ENCODE measurements at regions not wholly inside any gene's neighbourhood (a gene's known extent, or its start where the extent isn't known, plus 50 kb on each side); places are given as distances from the start of the nearest gene placed in this dataset.
"Not testable (repeated sequence)": the region's sequence is repeated elsewhere in the genome, so short reads cannot be mapped to it uniquely, and the experiment has no call there.

- no peaks in the 10 kb centered on the region for H3K9me3 ChIP-seq
- no peak for TF ChIP-seq CTCF (IDR thresholded peaks at IDR 0.05)
- H3K4me1 ChIP-seq, result no peaks in the 10 kb centered on the region
- DNase-seq (ENCODE audit: low spot score in 2 of 2), result no peak
- no peak overlapping the region for H3K27ac ChIP-seq
- no peak overlapping the region for H3K4me3 ChIP-seq
- no peaks in the 10 kb centered on the region for H3K36me3 ChIP-seq
- H3K27me3 ChIP-seq, result no peaks in the 10 kb centered on the region
- intact Hi-C loops (cut with DNase I), result no loop called here
Observed at GRCh38 chr7:116364469-116364868, 135.1 kb upstream of the CAV2 start.

- Histone ChIP-seq H3K27ac (no peak overlapping the region), H3K36me3 (no peaks in the 10 kb centered on the region), H3K4me3 (no peak overlapping the region), H3K4me1 (no peaks in the 10 kb centered on the region), H3K9me3 (no peaks in the 10 kb centered on the region), H3K27me3 (no peaks in the 10 kb centered on the region)
- intact Hi-C loops (cut with DNase I), result no loop called here
- no peak for TF ChIP-seq CTCF (IDR thresholded peaks at IDR 0.05)
- DNase-seq (ENCODE audit: low spot score in 2 of 2), result no peak
Observed at GRCh38 chr7:116365797-116366196, 133.7 kb upstream of the CAV2 start.

- intact Hi-C loops (cut with DNase I), result no loop called here
- TF ChIP-seq CTCF (IDR thresholded peaks at IDR 0.05), result no peak
- no peaks in the 10 kb centered on the region for H3K9me3 ChIP-seq
- H3K4me1 ChIP-seq, result no peaks in the 10 kb centered on the region
- H3K27ac ChIP-seq, result no peak overlapping the region
- no peak overlapping the region for H3K4me3 ChIP-seq
- H3K27me3 ChIP-seq, result no peaks in the 10 kb centered on the region
- no peaks in the 10 kb centered on the region for H3K36me3 ChIP-seq
- no peak for DNase-seq (ENCODE audit: low spot score in 2 of 2)
Observed at GRCh38 chr7:116367171-116367813, 132.2 kb upstream of the CAV2 start.

GRCh38 chr7:116368965-116369364 is 130.6 kb upstream of the CAV2 start:
- no peak for DNase-seq (ENCODE audit: low spot score in 2 of 2)
- Histone ChIP-seq H3K4me3 (no peak overlapping the region), H3K36me3 (no peaks in the 10 kb centered on the region), H3K4me1 (no peaks in the 10 kb centered on the region), H3K27ac (no peak overlapping the region), H3K27me3 (no peaks in the 10 kb centered on the region), H3K9me3 (no peaks in the 10 kb centered on the region)
- no peak for TF ChIP-seq CTCF (IDR thresholded peaks at IDR 0.05)
- intact Hi-C loops (cut with DNase I), result no loop called here

GRCh38 chr7:116371536-116371935 is 128.0 kb upstream of the CAV2 start:
- H3K4me3 ChIP-seq; intact Hi-C loops (cut with DNase I); H3K36me3 ChIP-seq; H3K9me3 ChIP-seq; H3K4me1 ChIP-seq; DNase-seq (ENCODE audit: low spot score in 2 of 2); H3K27ac ChIP-seq; H3K27me3 ChIP-seq: not testable (repeated sequence)

- H3K36me3 ChIP-seq; H3K9me3 ChIP-seq; H3K27ac ChIP-seq; DNase-seq (ENCODE audit: low spot score in 2 of 2); H3K4me1 ChIP-seq; H3K4me3 ChIP-seq; intact Hi-C loops (cut with DNase I); H3K27me3 ChIP-seq: not testable (repeated sequence)
Observed at GRCh38 chr7:116373229-116373628, 126.3 kb upstream of the CAV2 start.

- H3K4me3 ChIP-seq, result no peak overlapping the region
- no peaks in the 10 kb centered on the region for H3K9me3 ChIP-seq
- no peak for DNase-seq (ENCODE audit: low spot score in 2 of 2)
- H3K27ac ChIP-seq, result no peak overlapping the region
- intact Hi-C loops (cut with DNase I), result no loop called here
- no peaks in the 10 kb centered on the region for H3K36me3 ChIP-seq
- H3K27me3 ChIP-seq, result no peaks in the 10 kb centered on the region
- peaks cover 0 to 5% of the 10 kb centered on the region in 2 donors for H3K4me1 ChIP-seq
- TF ChIP-seq CTCF (IDR thresholded peaks at IDR 0.05), result no peak
Observed at GRCh38 chr7:116377721-116378120, 121.8 kb upstream of the CAV2 start.
